MCF 10A (cell line): ENCODE measurements at regions not wholly inside any gene's neighbourhood (a gene's known extent, or its start where the extent isn't known, plus 50 kb on each side); places are given as distances from the start of the nearest gene placed in this dataset.

Experiments
- BruUV-seq: library from RNA; stranded (reverse); fragments of 400-500 nt; replicated peaks from 2 replicates; lab custom pipeline; 2021; lab: Mats Ljungman, UMichigan
- CTCF ChIA-PET: fragments of 300-600 bp; sonication (Branson Sonifier 250); formaldehyde crosslinking; extraction: SDS; loops from one replicate; lab custom pipeline; 2021; ENCODE audit warnings: antibody characterized with exemption, inconsistent platforms; lab: Yijun Ruan, JAX
- POLR2A ChIA-PET: fragments of 300-600, 350-650 bp; sonication (Branson Sonifier 250); formaldehyde crosslinking; extraction: SDS; loops from one replicate; lab custom pipeline; 2020; ENCODE audit warnings: antibody characterized with exemption, inconsistent platforms; lab: Yijun Ruan, JAX
- DNase-seq: peaks from one replicate; pipeline ENCODE4 v3.0.0-alpha.2; 2018; ENCODE audit not compliant: unreplicated experiment
- H3K27ac Mint-ChIP-seq: one replicate; pipeline ENCODE4 v1.8.0; 2022; ENCODE audit warnings: mild to moderate bottlenecking, low read depth, mixed read lengths; ENCODE audit not compliant: unreplicated experiment
- H3K27me3 Mint-ChIP-seq: one replicate; pipeline ENCODE4 v1.8.0; 2022; ENCODE audit warnings: mixed read lengths; ENCODE audit not compliant: insufficient read depth, unreplicated experiment
- H3K36me3 Mint-ChIP-seq: one replicate; pipeline ENCODE4 v1.8.0; 2022; ENCODE audit warnings: mild to moderate bottlenecking, moderate library complexity, mixed read lengths; ENCODE audit not compliant: insufficient read depth, unreplicated experiment
- H3K4me1 Mint-ChIP-seq: one replicate; pipeline ENCODE4 v1.8.0; 2022; ENCODE audit warnings: mixed read lengths; ENCODE audit not compliant: insufficient read depth, unreplicated experiment
- H3K4me3 Mint-ChIP-seq: one replicate; pipeline ENCODE4 v1.8.0; 2022; ENCODE audit warnings: mild to moderate bottlenecking, moderate library complexity, mixed read lengths; ENCODE audit not compliant: unreplicated experiment
- H3K9me3 Mint-ChIP-seq: one replicate; pipeline ENCODE4 v1.8.0; 2022; ENCODE audit warnings: mixed read lengths; ENCODE audit not compliant: unreplicated experiment
- intact Hi-C: fragments of 100-400 bp; cut with micrococcal nuclease; formaldehyde crosslinking; loops from 2 replicates; pipeline ENCODE4 v1.14.1; 2022
- TF ChIP-seq, protein P1 (sequence below): fragments of 200-600 bp; IDR thresholded peaks from one replicate; pipeline ENCODE4 v1.8.0; 2022; ENCODE audit warnings: antibody characterized with exemption, mild to moderate bottlenecking; ENCODE audit not compliant: unreplicated experiment

- ChIA-PET CTCF (no interaction called here), POLR2A (no interaction called here)
- Mint-ChIP-seq H3K27me3 (peaks cover 73% of the 10 kb centered on the region), H3K9me3 (no peaks in the 10 kb centered on the region), H3K36me3 (no peaks in the 10 kb centered on the region), H3K4me1 (no peaks in the 10 kb centered on the region), H3K4me3 (no peak overlapping the region), H3K27ac (no peak overlapping the region)
- intact Hi-C loops, result no loop called here
- DNase-seq, result no peak
- no TSS peak for BruUV-seq
- TF ChIP-seq, protein P1, sequence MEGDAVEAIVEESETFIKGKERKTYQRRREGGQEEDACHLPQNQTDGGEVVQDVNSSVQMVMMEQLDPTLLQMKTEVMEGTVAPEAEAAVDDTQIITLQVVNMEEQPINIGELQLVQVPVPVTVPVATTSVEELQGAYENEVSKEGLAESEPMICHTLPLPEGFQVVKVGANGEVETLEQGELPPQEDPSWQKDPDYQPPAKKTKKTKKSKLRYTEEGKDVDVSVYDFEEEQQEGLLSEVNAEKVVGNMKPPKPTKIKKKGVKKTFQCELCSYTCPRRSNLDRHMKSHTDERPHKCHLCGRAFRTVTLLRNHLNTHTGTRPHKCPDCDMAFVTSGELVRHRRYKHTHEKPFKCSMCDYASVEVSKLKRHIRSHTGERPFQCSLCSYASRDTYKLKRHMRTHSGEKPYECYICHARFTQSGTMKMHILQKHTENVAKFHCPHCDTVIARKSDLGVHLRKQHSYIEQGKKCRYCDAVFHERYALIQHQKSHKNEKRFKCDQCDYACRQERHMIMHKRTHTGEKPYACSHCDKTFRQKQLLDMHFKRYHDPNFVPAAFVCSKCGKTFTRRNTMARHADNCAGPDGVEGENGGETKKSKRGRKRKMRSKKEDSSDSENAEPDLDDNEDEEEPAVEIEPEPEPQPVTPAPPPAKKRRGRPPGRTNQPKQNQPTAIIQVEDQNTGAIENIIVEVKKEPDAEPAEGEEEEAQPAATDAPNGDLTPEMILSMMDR, result no peak
Measured at GRCh38 chr3:164848923-164849322, 229.4 kb downstream of the SI start.

DNA sequence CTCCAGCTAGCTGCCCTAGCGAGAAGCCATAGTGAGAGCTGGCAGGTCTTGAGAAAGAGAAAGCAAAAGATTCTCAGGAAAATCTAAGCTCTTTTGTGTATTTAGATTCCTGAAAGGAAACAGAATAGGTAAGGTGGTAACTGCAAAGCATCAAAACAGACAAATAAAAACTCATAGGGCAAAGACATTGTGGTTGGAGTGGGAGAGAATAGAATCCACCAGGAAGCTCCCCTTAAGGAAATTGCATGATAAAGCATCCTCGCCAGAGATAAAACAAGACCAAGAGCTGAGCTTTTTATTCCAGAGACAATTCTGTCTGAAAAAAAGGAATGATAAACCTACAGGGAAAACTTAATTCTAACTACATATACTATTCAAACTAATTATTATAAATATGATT lies 232.6 kb downstream of the SI start:
- Mint-ChIP-seq H3K27me3 (peaks cover 83% of the 10 kb centered on the region), H3K4me3 (no peak overlapping the region), H3K36me3 (no peaks in the 10 kb centered on the region), H3K9me3 (no peaks in the 10 kb centered on the region), H3K27ac (no peak overlapping the region), H3K4me1 (no peaks in the 10 kb centered on the region)
- BruUV-seq, result no TSS peak
- POLR2A ChIA-PET, result no interaction called here
- TF ChIP-seq, protein P1, result no peak
- no peak for DNase-seq
- CTCF ChIA-PET, result interaction anchor here (0.6 kb wide), 1 partner anchor 1839 kb away, joined by 3 read pairs; no protein-coding TSS in a partner anchor
- intact Hi-C loops, result no loop called here

DNA sequence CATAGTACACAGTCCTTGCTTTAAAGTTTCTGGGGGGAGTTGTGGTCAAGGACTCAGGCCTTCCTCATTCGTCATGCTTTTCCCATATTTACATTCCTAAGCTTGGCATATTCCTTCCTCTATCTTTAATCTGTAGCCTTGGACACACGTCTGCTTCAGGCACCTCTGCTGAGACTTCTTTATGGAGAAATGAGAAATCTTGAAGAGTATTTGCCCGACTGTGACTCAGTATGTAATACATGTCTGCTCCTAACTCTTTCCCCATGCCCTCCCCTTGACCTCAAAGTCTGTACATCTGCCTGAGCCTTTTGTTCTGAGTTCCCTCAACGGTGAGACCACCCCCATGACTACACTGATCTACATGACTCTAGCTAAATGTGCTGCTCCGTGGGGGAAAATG lies 246.1 kb downstream of the SI start:
- no peaks in the 10 kb centered on the region for H3K4me1 Mint-ChIP-seq
- H3K4me3 Mint-ChIP-seq, result no peak overlapping the region
- TF ChIP-seq, protein P1, result no peak
- DNase-seq, result no peak
- H3K36me3 Mint-ChIP-seq, result no peaks in the 10 kb centered on the region
- no TSS peak for BruUV-seq
- CTCF ChIA-PET, result no interaction called here
- POLR2A ChIA-PET, result no interaction called here
- H3K27ac Mint-ChIP-seq, result no peak overlapping the region
- no peaks in the 10 kb centered on the region for H3K9me3 Mint-ChIP-seq
- intact Hi-C loops, result no loop called here
- H3K27me3 Mint-ChIP-seq, result peaks cover 70% of the 10 kb centered on the region

GRCh38 chr3:164818318-164818717 lies 260.0 kb downstream of the SI start:
- TF ChIP-seq, protein P1, result no peak
- intact Hi-C loops, result no loop called here
- Mint-ChIP-seq H3K36me3 (no peaks in the 10 kb centered on the region), H3K27me3 (peaks cover 9% of the 10 kb centered on the region), H3K9me3 (peaks cover 7% of the 10 kb centered on the region), H3K4me1 (no peaks in the 10 kb centered on the region), H3K4me3 (no peak overlapping the region), H3K27ac (no peak overlapping the region)
- POLR2A ChIA-PET, result no interaction called here
- BruUV-seq, result no TSS peak
- CTCF ChIA-PET, result no interaction called here
- DNase-seq, result no peak
